ENCODE measurements at regions not wholly inside any gene's neighbourhood (a gene's known extent, or its start where the extent isn't known, plus 50 kb on each side); places are given as distances from the start of the nearest gene placed in this dataset.

DNA sequence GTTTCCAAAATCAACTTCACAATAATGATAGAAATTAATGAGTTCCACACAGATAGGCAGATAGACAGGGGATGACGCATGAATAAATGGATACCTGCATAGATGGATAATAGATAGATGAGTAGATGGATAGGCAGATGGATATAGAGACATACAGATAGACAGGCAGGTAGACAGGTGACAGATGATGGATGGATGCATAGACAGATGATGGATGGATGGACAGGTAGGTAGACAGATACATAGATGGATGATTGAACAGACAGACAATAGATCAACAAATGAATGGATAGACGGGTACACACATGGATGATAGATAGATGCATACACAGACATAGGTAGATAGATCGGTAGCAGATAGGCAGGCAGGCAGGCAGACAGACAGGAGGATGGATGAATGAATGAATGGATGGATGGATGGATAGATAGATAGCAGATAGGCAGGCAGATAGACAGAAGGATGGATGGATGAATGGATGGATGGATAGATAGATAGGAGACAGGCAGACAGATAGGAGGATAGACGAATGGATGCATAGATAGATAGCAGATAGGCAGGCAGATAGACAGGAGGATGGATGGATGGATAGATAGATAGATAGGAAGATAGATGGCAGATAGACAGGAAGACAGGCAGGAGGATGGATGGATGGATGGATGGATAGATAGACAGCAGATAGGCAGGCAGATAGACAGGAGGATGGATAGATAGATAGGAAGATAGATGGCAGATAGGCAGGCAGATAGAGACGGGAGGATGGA lies 142.5 kb downstream of the RBFOX3 start:
- no peak for TF ChIP-seq POLR2A (IDR thresholded peaks at IDR 0.05)
- TF ChIP-seq, protein P1, sequence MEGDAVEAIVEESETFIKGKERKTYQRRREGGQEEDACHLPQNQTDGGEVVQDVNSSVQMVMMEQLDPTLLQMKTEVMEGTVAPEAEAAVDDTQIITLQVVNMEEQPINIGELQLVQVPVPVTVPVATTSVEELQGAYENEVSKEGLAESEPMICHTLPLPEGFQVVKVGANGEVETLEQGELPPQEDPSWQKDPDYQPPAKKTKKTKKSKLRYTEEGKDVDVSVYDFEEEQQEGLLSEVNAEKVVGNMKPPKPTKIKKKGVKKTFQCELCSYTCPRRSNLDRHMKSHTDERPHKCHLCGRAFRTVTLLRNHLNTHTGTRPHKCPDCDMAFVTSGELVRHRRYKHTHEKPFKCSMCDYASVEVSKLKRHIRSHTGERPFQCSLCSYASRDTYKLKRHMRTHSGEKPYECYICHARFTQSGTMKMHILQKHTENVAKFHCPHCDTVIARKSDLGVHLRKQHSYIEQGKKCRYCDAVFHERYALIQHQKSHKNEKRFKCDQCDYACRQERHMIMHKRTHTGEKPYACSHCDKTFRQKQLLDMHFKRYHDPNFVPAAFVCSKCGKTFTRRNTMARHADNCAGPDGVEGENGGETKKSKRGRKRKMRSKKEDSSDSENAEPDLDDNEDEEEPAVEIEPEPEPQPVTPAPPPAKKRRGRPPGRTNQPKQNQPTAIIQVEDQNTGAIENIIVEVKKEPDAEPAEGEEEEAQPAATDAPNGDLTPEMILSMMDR (IDR thresholded peaks at IDR 0.05): no peak
